ENCODE measurements at regions not wholly inside any gene's neighbourhood (a gene's known extent, or its start where the extent isn't known, plus 50 kb on each side); places are given as distances from the start of the nearest gene placed in this dataset.

DNA sequence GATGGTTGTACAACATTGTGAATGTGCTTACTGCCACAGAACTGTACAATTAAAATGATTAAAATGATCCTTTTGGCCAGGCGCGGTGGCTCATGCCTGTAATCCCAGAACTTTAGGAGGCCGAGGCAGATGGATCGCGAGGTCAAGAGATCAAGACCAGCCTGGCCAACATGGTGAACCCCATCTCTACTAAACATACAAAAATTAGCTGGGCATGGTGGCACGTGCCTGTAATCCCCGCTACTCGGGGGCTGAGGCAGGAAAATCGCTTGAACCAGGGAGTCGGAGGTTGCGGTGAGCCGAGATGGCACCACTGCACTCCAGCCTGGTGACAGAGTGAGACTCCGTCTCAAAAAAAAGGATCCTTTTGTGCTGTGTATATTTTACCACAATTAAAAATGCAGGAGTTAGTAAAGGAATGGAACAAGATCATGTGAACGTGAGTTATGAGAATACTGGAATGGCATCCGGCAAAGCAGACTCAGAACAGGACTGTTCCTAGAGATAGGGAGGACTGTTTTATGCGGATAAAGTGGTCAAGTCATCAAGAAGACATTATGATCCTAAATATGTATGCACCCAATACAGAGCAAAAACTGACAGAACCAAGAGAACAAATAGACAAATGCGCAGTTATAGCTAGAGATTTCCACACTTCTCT is 58.0 kb upstream of the CLDN5 start:
- TF ChIP-seq EZH2 (IDR thresholded peaks at IDR 0.05; ENCODE audit: borderline replicate concordance, low read depth, low read length, severe bottlenecking), result no peak
- TF ChIP-seq, protein P1, sequence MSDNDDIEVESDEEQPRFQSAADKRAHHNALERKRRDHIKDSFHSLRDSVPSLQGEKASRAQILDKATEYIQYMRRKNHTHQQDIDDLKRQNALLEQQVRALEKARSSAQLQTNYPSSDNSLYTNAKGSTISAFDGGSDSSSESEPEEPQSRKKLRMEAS (IDR thresholded peaks at IDR 0.05; ENCODE audit: insufficient read depth, insufficient read length), result no peak
- TF ChIP-seq, protein P2, sequence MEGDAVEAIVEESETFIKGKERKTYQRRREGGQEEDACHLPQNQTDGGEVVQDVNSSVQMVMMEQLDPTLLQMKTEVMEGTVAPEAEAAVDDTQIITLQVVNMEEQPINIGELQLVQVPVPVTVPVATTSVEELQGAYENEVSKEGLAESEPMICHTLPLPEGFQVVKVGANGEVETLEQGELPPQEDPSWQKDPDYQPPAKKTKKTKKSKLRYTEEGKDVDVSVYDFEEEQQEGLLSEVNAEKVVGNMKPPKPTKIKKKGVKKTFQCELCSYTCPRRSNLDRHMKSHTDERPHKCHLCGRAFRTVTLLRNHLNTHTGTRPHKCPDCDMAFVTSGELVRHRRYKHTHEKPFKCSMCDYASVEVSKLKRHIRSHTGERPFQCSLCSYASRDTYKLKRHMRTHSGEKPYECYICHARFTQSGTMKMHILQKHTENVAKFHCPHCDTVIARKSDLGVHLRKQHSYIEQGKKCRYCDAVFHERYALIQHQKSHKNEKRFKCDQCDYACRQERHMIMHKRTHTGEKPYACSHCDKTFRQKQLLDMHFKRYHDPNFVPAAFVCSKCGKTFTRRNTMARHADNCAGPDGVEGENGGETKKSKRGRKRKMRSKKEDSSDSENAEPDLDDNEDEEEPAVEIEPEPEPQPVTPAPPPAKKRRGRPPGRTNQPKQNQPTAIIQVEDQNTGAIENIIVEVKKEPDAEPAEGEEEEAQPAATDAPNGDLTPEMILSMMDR (IDR thresholded peaks at IDR 0.05; ENCODE audit: extremely low read depth in 1 of 2, insufficient read depth in 1 of 2, low read depth in 1 of 2, low read length in 2 of 2), result no peak
- TF ChIP-seq POLR2AphosphoS5 (IDR thresholded peaks at IDR 0.05; ENCODE audit: insufficient read depth, low read depth, low read length), result no peak
- no peak for TF ChIP-seq POLR2A (IDR thresholded peaks at IDR 0.05; ENCODE audit: low read depth, low read length)
- TF ChIP-seq GATA2 (IDR thresholded peaks at IDR 0.05; ENCODE audit: insufficient read depth, insufficient read length, low read depth, low read length), result no peak
- TF ChIP-seq FOS (IDR thresholded peaks at IDR 0.05; ENCODE audit: borderline replicate concordance, insufficient read depth, low read length), result no peak
- TF ChIP-seq MYC (IDR thresholded peaks at IDR 0.05; ENCODE audit: low read depth, low read length), result no peak
- TF ChIP-seq JUN (IDR thresholded peaks at IDR 0.05; ENCODE audit: borderline replicate concordance, insufficient read depth, insufficient read length, low read depth), result no peak
